Neural cell (in vitro differentiated cells): ENCODE measurements at regions not wholly inside any gene's neighbourhood (a gene's known extent, or its start where the extent isn't known, plus 50 kb on each side); places are given as distances from the start of the nearest gene placed in this dataset.

Experiments used
- H2AFZ ChIP-seq: fragments of 200-600, 300-800 bp; sonication (generic), shearing (Covaris generic); 2 replicates; pipeline ENCODE4 v1.6.0; 2014; ENCODE audit warnings: low read depth, mild to moderate bottlenecking, antibody characterized with exemption, low read length, moderate library complexity
- H3F3A ChIP-seq: fragments of 200-600 bp; shearing (Covaris generic); 2 replicates; pipeline ENCODE4 v1.6.1; 2016; ENCODE audit warnings: mild to moderate bottlenecking, moderate library complexity, mixed read lengths, antibody characterized with exemption, low read length; ENCODE audit not compliant: insufficient read depth, poor library complexity, severe bottlenecking
- H3K27ac ChIP-seq: fragments of 200-600, 300-800 bp; sonication (generic), shearing (Covaris generic); 2 replicates; pipeline ENCODE4 v1.5.1; 2014; ENCODE audit warnings: mild to moderate bottlenecking, low read length, moderate library complexity
- H3K27me3 ChIP-seq: fragments of 300-800, 200-600 bp; sonication (generic), shearing (Covaris generic); 2 replicates; pipeline ENCODE4 v1.6.0; 2014; ENCODE audit warnings: mild to moderate bottlenecking, low read depth, low read length, moderate library complexity; ENCODE audit not compliant: insufficient read depth
- H3K36me3 ChIP-seq: fragments of 300-800, 200-600 bp; sonication (generic), shearing (Covaris generic); 2 replicates; pipeline ENCODE4 v1.5.1; 2014; ENCODE audit warnings: mild to moderate bottlenecking, antibody characterized with exemption, low read length, moderate library complexity; ENCODE audit not compliant: insufficient read depth
- H3K4me2 ChIP-seq: fragments of 300-800, 200-600 bp; sonication (generic), shearing (Covaris generic); 2 replicates; pipeline ENCODE4 v1.6.0; 2014; ENCODE audit warnings: mild to moderate bottlenecking, low read length
- H3K4me3 ChIP-seq: fragments of 300-800, 200-600 bp; sonication (generic), shearing (Covaris generic); 2 replicates; pipeline ENCODE4 v1.5.1; 2014; ENCODE audit warnings: mild to moderate bottlenecking, low read length, moderate library complexity
- H3K79me2 ChIP-seq: fragments of 200-600 bp; shearing (Covaris generic); replicated peaks from 2 replicates; pipeline ENCODE4 v1.6.0; 2014; ENCODE audit warnings: mild to moderate bottlenecking, low read length, moderate library complexity; ENCODE audit not compliant: insufficient read depth
- H3K9ac ChIP-seq: fragments of 300-800, 200-600 bp; sonication (generic), shearing (Covaris generic); 2 replicates; pipeline ENCODE4 v1.6.1; 2016; ENCODE audit warnings: mild to moderate bottlenecking, low read length, mixed read lengths
- H3K9me2 ChIP-seq: fragments of 200-600 bp; shearing (Covaris generic); 2 replicates; pipeline ENCODE4 v1.6.1; 2016; ENCODE audit warnings: mild to moderate bottlenecking, low read length, mixed read lengths; ENCODE audit not compliant: insufficient read depth
- H3K9me3 ChIP-seq: fragments of 200-600, 300-800 bp; sonication (generic), shearing (Covaris generic); 2 replicates; pipeline ENCODE4 v1.6.1; 2016; ENCODE audit warnings: mild to moderate bottlenecking, mixed run types, low read length, moderate library complexity, mixed read lengths
- H4K20me1 ChIP-seq: fragments of 200-600 bp; shearing (Covaris generic); 2 replicates; pipeline ENCODE4 v1.6.1; 2016; ENCODE audit warnings: mild to moderate bottlenecking, mixed run types; ENCODE audit not compliant: insufficient read depth
- EP300 ChIP-seq: fragments of 450-650 bp; conservative IDR thresholded peaks from 2 replicates; pipeline ENCODE4 v1.6.1; 2014; ENCODE audit warnings: antibody characterized with exemption, mild to moderate bottlenecking, moderate library complexity; ENCODE audit not compliant: poor library complexity, severe bottlenecking
- EZH2 ChIP-seq: fragments of 200-600, 300-800 bp; shearing (Covaris generic), sonication (generic); IDR thresholded peaks from 2 replicates; pipeline ENCODE4 v1.6.1; 2014; ENCODE audit warnings: antibody characterized with exemption, low read length, borderline replicate concordance, mild to moderate bottlenecking; ENCODE audit not compliant: insufficient read depth, poor library complexity, severe bottlenecking
- MXI1 ChIP-seq: fragments of 450-650 bp; conservative IDR thresholded peaks from 2 replicates; pipeline ENCODE4 v1.6.1; 2014; ENCODE audit warnings: antibody characterized with exemption, mild to moderate bottlenecking; ENCODE audit not compliant: poor library complexity, severe bottlenecking
- POLR2AphosphoS5 ChIP-seq: IDR thresholded peaks from 2 replicates; pipeline ENCODE4 v1.6.1; 2012
- RAD21 ChIP-seq: fragments of 450-650 bp; conservative IDR thresholded peaks from 2 replicates; pipeline ENCODE4 v1.6.1; 2014; ENCODE audit warnings: antibody characterized with exemption, mild to moderate bottlenecking, moderate library complexity
- SMC3 ChIP-seq: fragments of 450-650 bp; conservative IDR thresholded peaks from 2 replicates; pipeline ENCODE4 v1.6.1; 2014; ENCODE audit warnings: antibody characterized with exemption, mild to moderate bottlenecking, moderate library complexity; ENCODE audit not compliant: poor library complexity
- TAF1 ChIP-seq: IDR thresholded peaks from 2 replicates; pipeline ENCODE4 v1.6.1; 2012; ENCODE audit warnings: low read depth
- TF ChIP-seq, protein P1 (sequence below): fragments of 450-650 bp; IDR thresholded peaks from 2 replicates; pipeline ENCODE4 v1.5.1; 2014; ENCODE audit warnings: antibody characterized with exemption, mild to moderate bottlenecking, moderate library complexity; ENCODE audit not compliant: poor library complexity, severe bottlenecking
- TF ChIP-seq, protein P2 (sequence below): IDR thresholded peaks from 2 replicates; pipeline ENCODE4 v1.6.1; 2012; ENCODE audit warnings: borderline replicate concordance

DNA sequence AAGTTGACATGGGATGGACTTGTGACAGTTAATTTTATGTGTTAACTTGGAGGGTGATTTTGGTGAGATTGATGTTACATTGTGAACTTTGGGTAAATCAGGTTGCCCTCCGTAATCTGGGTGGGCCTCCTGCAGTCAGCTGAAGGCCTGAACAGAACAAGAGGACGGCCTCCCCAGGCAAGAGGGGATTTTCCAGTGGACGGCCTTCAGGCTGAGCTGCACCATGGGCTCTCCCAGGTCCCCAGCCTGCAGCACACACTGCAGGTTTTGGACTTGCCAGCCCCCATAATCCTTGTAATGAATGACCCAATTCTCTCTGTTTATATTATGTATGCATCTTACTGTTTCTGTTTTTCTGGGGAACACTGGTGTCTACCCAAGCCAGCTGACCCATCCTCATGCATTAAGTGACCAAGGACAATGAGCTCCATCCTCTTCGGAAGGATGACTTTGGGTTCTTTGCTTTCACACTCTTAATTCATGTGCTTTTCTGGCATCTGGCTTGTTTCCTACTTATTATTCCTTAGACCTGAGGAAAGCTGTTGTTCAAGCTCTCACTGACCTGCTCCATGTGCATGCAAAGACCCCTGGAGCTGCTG is 64.2 kb downstream of the DACT2 start:
- Histone ChIP-seq H2AFZ (no peak overlapping the region), H3K79me2 (no peaks in the 10 kb centered on the region), H3K36me3 (no peaks in the 10 kb centered on the region), H3F3A (no peaks in the 10 kb centered on the region), H3K4me3 (no peak overlapping the region), H3K27me3 (no peaks in the 10 kb centered on the region), H3K9me3 (no peaks in the 10 kb centered on the region), H3K9me2 (no peaks in the 10 kb centered on the region), H4K20me1 (no peaks in the 10 kb centered on the region), H3K27ac (no peak overlapping the region), H3K4me2 (no peak overlapping the region), H3K9ac (no peak overlapping the region)
- TF ChIP-seq MXI1, result no peak
- TF ChIP-seq, protein P1, sequence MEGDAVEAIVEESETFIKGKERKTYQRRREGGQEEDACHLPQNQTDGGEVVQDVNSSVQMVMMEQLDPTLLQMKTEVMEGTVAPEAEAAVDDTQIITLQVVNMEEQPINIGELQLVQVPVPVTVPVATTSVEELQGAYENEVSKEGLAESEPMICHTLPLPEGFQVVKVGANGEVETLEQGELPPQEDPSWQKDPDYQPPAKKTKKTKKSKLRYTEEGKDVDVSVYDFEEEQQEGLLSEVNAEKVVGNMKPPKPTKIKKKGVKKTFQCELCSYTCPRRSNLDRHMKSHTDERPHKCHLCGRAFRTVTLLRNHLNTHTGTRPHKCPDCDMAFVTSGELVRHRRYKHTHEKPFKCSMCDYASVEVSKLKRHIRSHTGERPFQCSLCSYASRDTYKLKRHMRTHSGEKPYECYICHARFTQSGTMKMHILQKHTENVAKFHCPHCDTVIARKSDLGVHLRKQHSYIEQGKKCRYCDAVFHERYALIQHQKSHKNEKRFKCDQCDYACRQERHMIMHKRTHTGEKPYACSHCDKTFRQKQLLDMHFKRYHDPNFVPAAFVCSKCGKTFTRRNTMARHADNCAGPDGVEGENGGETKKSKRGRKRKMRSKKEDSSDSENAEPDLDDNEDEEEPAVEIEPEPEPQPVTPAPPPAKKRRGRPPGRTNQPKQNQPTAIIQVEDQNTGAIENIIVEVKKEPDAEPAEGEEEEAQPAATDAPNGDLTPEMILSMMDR, result no peak
- TF ChIP-seq POLR2AphosphoS5, result no peak
- TF ChIP-seq SMC3, result no peak
- no peak for TF ChIP-seq EP300
- no peak for TF ChIP-seq RAD21
- TF ChIP-seq EZH2, result no peak
- no peak for TF ChIP-seq TAF1
- TF ChIP-seq, protein P2, sequence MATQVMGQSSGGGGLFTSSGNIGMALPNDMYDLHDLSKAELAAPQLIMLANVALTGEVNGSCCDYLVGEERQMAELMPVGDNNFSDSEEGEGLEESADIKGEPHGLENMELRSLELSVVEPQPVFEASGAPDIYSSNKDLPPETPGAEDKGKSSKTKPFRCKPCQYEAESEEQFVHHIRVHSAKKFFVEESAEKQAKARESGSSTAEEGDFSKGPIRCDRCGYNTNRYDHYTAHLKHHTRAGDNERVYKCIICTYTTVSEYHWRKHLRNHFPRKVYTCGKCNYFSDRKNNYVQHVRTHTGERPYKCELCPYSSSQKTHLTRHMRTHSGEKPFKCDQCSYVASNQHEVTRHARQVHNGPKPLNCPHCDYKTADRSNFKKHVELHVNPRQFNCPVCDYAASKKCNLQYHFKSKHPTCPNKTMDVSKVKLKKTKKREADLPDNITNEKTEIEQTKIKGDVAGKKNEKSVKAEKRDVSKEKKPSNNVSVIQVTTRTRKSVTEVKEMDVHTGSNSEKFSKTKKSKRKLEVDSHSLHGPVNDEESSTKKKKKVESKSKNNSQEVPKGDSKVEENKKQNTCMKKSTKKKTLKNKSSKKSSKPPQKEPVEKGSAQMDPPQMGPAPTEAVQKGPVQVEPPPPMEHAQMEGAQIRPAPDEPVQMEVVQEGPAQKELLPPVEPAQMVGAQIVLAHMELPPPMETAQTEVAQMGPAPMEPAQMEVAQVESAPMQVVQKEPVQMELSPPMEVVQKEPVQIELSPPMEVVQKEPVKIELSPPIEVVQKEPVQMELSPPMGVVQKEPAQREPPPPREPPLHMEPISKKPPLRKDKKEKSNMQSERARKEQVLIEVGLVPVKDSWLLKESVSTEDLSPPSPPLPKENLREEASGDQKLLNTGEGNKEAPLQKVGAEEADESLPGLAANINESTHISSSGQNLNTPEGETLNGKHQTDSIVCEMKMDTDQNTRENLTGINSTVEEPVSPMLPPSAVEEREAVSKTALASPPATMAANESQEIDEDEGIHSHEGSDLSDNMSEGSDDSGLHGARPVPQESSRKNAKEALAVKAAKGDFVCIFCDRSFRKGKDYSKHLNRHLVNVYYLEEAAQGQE, result no peak

DNA sequence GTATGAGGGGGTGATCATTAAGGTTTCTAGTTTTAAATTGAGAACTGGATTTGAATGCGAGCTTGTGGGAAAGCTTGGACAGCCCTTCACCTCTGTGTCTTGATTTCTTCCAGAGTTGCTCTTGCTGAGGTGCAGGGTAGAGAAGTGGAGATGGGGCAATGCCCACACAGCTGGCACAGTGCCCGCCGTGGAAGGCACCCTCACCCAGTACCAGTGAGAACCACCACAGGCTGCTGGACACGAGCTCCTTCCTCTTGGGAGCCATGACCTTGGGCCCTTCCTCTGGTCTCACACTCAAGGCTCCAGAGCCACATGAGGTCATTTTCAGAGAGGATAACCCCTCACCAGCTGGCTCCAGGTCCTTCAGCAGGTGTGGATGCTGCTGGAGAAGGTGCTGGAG is 67.3 kb downstream of the DACT2 start:
- Histone ChIP-seq H3K27me3 (no peaks in the 10 kb centered on the region), H3K9me2 (no peaks in the 10 kb centered on the region), H3K36me3 (no peaks in the 10 kb centered on the region), H3K4me3 (no peak overlapping the region), H4K20me1 (no peaks in the 10 kb centered on the region), H3K9ac (no peak overlapping the region), H3K79me2 (no peaks in the 10 kb centered on the region), H3K9me3 (no peaks in the 10 kb centered on the region), H3K27ac (no peak overlapping the region), H2AFZ (no peak overlapping the region), H3K4me2 (no peak overlapping the region), H3F3A (no peaks in the 10 kb centered on the region)
- TF ChIP-seq SMC3 (no peak), EP300 (no peak), MXI1 (no peak), RAD21 (no peak), EZH2 (no peak), TAF1 (no peak)
- TF ChIP-seq, protein P1, result no peak
